ENCODE measurements at regions not wholly inside any gene's neighbourhood (a gene's known extent, or its start where the extent isn't known, plus 50 kb on each side); places are given as distances from the start of the nearest gene placed in this dataset.
A peak's percentile ranks its signal among the peaks of the same experiment; 100 is the strongest.
"Not testable (repeated sequence)": the region's sequence is repeated elsewhere in the genome, so short reads cannot be mapped to it uniquely, and the experiment has no call there.

GRCh38 chr5:17115855-17116254 lies 101.6 kb upstream of the BASP1 start:
- TF ChIP-seq, protein P1, sequence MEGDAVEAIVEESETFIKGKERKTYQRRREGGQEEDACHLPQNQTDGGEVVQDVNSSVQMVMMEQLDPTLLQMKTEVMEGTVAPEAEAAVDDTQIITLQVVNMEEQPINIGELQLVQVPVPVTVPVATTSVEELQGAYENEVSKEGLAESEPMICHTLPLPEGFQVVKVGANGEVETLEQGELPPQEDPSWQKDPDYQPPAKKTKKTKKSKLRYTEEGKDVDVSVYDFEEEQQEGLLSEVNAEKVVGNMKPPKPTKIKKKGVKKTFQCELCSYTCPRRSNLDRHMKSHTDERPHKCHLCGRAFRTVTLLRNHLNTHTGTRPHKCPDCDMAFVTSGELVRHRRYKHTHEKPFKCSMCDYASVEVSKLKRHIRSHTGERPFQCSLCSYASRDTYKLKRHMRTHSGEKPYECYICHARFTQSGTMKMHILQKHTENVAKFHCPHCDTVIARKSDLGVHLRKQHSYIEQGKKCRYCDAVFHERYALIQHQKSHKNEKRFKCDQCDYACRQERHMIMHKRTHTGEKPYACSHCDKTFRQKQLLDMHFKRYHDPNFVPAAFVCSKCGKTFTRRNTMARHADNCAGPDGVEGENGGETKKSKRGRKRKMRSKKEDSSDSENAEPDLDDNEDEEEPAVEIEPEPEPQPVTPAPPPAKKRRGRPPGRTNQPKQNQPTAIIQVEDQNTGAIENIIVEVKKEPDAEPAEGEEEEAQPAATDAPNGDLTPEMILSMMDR (IDR thresholded peaks at IDR 0.05): no peak
- TF ChIP-seq ZFX (IDR thresholded peaks at IDR 0.05; ENCODE audit: borderline replicate concordance): no peak
- H3K27ac ChIP-seq: peak overlapping the region; percentile 40; the same call in 1 of the 2 replicates

- no peak for TF ChIP-seq ZFX (IDR thresholded peaks at IDR 0.05; ENCODE audit: borderline replicate concordance)
- TF ChIP-seq, protein P1 (IDR thresholded peaks at IDR 0.05): no peak
- H3K27ac ChIP-seq: no peak overlapping the region
Measured at GRCh38 chr5:17118631-17119030, 98.8 kb upstream of the BASP1 start.

GRCh38 chr5:17120209-17120608 lies 97.2 kb upstream of the BASP1 start:
- TF ChIP-seq ZFX (IDR thresholded peaks at IDR 0.05; ENCODE audit: borderline replicate concordance): no peak
- TF ChIP-seq, protein P1 (IDR thresholded peaks at IDR 0.05): no peak
- no peak overlapping the region for H3K27ac ChIP-seq

DNA sequence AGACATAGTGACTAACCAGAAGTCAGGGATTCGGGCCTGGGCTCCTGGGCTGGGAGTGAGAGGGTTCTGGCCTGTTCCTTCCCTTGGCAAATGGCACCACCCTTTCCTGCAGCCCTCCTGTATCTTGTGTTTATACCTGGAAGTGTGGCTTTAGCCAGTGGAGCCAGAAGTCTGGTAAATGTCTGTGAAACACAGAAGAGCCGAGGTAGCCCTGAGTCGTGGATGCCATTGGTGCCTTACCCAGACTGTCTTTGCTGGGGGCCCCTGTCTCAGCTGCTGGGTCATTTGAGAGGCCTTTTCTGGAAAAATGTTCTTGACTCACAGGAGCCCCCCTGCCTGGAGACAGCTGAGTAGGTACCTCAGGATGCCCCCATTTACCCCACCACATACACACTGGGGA lies 95.7 kb upstream of the BASP1 start:
- TF ChIP-seq, protein P1 (IDR thresholded peaks at IDR 0.05): no peak
- TF ChIP-seq ZFX (IDR thresholded peaks at IDR 0.05; ENCODE audit: borderline replicate concordance): no peak
- no peak overlapping the region for H3K27ac ChIP-seq

- no peak overlapping the region for H3K27ac ChIP-seq
- no peak for TF ChIP-seq ZFX (IDR thresholded peaks at IDR 0.05; ENCODE audit: borderline replicate concordance)
- TF ChIP-seq, protein P1 (IDR thresholded peaks at IDR 0.05): no peak
Measured at GRCh38 chr5:17123010-17123409, 94.4 kb upstream of the BASP1 start.

DNA sequence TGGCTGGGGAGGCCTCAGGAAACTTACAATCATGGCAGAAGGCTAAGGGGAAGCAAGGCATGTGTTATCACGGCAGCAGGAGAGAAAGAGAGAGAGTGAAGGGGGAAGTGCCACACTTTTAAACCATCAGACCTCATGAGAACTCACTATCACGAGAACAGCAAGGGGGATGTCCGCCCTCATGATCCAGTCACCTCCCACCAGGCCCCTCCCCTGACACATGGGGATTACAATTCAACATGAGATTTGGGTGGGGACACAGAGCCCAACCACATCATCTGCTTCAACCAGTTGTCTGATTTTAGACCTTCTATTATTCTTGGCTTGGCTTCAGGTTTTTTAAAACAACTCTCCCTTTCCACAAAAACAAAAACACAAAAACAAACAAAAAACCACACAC lies 93.7 kb upstream of the BASP1 start:
- H3K27ac ChIP-seq: not testable (repeated sequence)

GRCh38 chr5:17127743-17128231 lies 89.6 kb upstream of the BASP1 start:
- TF ChIP-seq, protein P1 (IDR thresholded peaks at IDR 0.05): no peak
- TF ChIP-seq ZFX (IDR thresholded peaks at IDR 0.05; ENCODE audit: borderline replicate concordance): no peak
- no peak overlapping the region for H3K27ac ChIP-seq

All from 22Rv1 (cell line).